Neural cell (in vitro differentiated cells): ENCODE measurements at regions not wholly inside any gene's neighbourhood (a gene's known extent, or its start where the extent isn't known, plus 50 kb on each side); places are given as distances from the start of the nearest gene placed in this dataset.

ENCODE experiments used
- CTCF ChIP-seq: fragments of 450-650 bp; IDR thresholded peaks from 2 replicates; pipeline ENCODE4 v1.5.1; 2014; ENCODE audit warnings: antibody characterized with exemption, mild to moderate bottlenecking, moderate library complexity; ENCODE audit not compliant: poor library complexity, severe bottlenecking
- EP300 ChIP-seq: fragments of 450-650 bp; conservative IDR thresholded peaks from 2 replicates; pipeline ENCODE4 v1.6.1; 2014; ENCODE audit warnings: antibody characterized with exemption, mild to moderate bottlenecking, moderate library complexity; ENCODE audit not compliant: poor library complexity, severe bottlenecking
- EZH2 ChIP-seq: fragments of 200-600, 300-800 bp; shearing (Covaris generic), sonication (generic); IDR thresholded peaks from 2 replicates; pipeline ENCODE4 v1.6.1; 2014; ENCODE audit warnings: antibody characterized with exemption, low read length, borderline replicate concordance, mild to moderate bottlenecking; ENCODE audit not compliant: insufficient read depth, poor library complexity, severe bottlenecking
- POLR2AphosphoS5 ChIP-seq: IDR thresholded peaks from 2 replicates; pipeline ENCODE4 v1.6.1; 2012
- RAD21 ChIP-seq: fragments of 450-650 bp; conservative IDR thresholded peaks from 2 replicates; pipeline ENCODE4 v1.6.1; 2014; ENCODE audit warnings: antibody characterized with exemption, mild to moderate bottlenecking, moderate library complexity
- REST ChIP-seq: IDR thresholded peaks from 2 replicates; pipeline ENCODE4 v1.6.1; 2012; ENCODE audit warnings: borderline replicate concordance
- SMC3 ChIP-seq: fragments of 450-650 bp; conservative IDR thresholded peaks from 2 replicates; pipeline ENCODE4 v1.6.1; 2014; ENCODE audit warnings: antibody characterized with exemption, mild to moderate bottlenecking, moderate library complexity; ENCODE audit not compliant: poor library complexity

DNA sequence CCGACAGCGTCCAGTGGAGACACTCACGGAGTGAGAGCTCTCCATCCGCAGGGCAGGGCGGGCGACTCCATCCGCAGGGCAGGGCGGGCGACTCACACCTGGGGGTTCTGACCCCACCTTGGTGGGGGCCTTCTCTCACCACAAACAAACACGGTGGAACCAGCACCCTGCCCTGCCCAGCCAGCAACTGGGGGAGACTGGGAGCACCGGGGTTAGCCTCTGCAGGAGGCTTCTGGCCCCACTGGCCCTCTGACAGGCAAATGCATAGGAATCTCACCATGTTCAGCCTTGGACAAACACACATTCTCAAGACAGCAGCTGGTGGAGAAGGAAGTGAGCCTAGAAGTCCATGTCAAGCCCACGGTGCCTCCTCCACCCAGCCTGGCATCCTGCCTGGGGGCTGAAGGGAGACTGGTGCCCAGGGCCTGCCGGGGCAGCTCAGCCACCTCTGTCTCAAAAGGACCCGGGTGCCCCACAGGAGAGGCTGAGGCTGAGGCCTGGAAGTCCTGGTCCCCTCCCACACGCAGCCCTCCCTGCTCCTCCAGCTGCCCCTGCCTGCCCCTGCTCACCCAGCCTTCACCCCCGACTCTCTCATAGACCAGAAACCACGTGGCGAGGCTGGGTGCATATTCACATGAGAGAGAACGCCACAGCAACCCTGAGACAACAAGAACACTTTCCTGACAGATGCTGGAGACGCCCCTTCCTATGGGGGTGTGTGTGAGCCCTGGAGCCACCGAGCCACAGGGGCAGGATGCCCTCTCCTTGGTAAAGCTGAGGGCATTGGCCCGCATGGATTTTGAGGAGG lies 98.4 kb upstream of the B3GAT1 start:
- no peak for TF ChIP-seq CTCF
- no peak for TF ChIP-seq POLR2AphosphoS5
- TF ChIP-seq REST: no peak
- TF ChIP-seq EZH2: no peak
- TF ChIP-seq EP300: no peak
- TF ChIP-seq RAD21: no peak
- TF ChIP-seq SMC3: no peak
